Heart left ventricle (tissue), 13 donors: ENCODE measurements at regions not wholly inside any gene's neighbourhood (a gene's known extent, or its start where the extent isn't known, plus 50 kb on each side); places are given as distances from the start of the nearest gene placed in this dataset.

Source experiments
- CTCF ChIP-seq, 12 donors: fragments of 200-600 bp; sonication (generic) in 4 of 12; IDR thresholded peaks; one replicate each; pipeline versions ENCODE4 v1.5.0 to v1.8.0; 2018 to 2022; ENCODE audit warnings: antibody characterized with exemption in 12 of 12, mild to moderate bottlenecking in 5 of 12
- POLR2A ChIP-seq, 2 donors: fragments of 450-650 bp; IDR thresholded peaks; one replicate each; pipeline ENCODE4 v1.6.1; 2017; ENCODE audit warnings: antibody characterized with exemption in 2 of 2, mild to moderate bottlenecking in 2 of 2, moderate library complexity in 2 of 2
- donor health status: ischemic (EF 13 %, LVEDD 7.1; RV severe dilation, severe dysfunction).
- donor health status: DM: no; HTN: yes; CAD: no.
- donor health status: DM: no; HTN: no; CAD: no.
- donor health status: ischemic (EF 25% LVEDD 6.9; RV normal size, moderate dysfunction).
- donor health status: ischemic (EF 25% LVEDD 5.7; RV mildly dilated, moderate dysfunction).
- donor health status: ischemic (EF 35%, LVEDD 5.7; RV mildly dilated, moderate dysfunction).
- donor health status: nonischemic (EF 11% LVEDD 7.7; RV severe dilation, severe dysfunction).
- donor health status: DM: yes; HTN: yes; CAD: no.
- donor health status: PGD.
- donor health status: ischemic (EF 29% LVEDD 5.4; RV normal size, mild dysfunction).
- donor health status: nonischemic (EF 23%, LVEDD 6.1; RV moderate dilation, normal function).

- no peak for TF ChIP-seq CTCF (IDR thresholded peaks at IDR 0.05)
- TF ChIP-seq POLR2A (IDR thresholded peaks at IDR 0.05): no peak
These were observed 306.3 kb upstream of the RGS18 start for GRCh38 chr1:191851799-191852595.
